HG03432 (cell line): ENCODE measurements at regions not wholly inside any gene's neighbourhood (a gene's known extent, or its start where the extent isn't known, plus 50 kb on each side); places are given as distances from the start of the nearest gene placed in this dataset.

Source experiments
- ATAC-seq: cut with Tn5 transposase; IDR thresholded peaks from one replicate; pipeline ENCODE4 v1.9.1; 2021; ENCODE audit warnings: mild to moderate bottlenecking, moderate library complexity; ENCODE audit not compliant: unreplicated experiment

DNA sequence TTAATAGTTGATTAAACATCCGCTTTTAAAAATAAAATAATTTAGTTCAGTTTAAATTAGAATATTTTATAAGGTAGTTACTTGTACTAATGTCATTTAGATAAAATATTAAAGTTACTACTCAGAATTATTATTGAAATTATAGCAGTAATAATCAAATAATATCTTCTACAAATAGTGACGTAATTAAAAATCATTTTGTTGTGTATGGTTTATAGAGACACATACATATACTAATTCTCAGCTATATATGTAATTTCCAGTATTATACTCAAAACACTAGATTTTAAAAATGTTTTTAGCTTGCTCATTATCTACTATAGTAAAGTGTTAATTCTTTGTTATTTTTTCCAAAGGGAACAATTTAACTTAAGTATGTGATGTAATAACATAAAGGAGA, 435.2 kb upstream of the MANEA start:
- no peak for ATAC-seq

DNA sequence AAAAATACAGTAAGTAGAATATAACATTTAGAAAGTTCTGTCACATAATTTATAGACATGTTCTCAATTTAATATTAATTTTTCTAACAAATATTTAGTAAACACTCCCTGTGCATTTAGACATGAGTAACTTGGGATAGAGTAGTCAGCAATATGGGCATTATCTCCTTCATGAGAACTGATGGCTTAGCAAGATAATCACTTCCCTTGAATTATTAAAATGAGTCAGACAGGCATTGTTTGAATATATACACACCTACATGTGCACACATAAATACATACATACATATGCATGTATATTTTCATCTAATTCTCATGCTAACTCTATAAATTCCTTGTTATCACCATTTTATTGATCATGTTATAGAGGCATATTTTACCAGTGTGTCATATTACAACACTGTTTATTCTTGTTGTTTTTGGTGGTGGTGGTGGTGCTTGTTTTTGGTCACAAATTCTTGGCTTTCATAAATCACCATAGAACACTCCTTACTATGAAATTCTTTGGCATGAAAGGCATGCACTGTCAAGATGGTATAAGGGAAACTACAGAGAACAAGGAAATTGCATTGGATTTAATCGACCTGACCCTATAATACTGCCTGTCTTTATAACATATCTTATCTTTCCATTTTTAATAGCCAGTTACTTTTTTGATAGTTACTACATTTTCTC, 434.5 kb upstream of the MANEA start:
- no peak for ATAC-seq

DNA sequence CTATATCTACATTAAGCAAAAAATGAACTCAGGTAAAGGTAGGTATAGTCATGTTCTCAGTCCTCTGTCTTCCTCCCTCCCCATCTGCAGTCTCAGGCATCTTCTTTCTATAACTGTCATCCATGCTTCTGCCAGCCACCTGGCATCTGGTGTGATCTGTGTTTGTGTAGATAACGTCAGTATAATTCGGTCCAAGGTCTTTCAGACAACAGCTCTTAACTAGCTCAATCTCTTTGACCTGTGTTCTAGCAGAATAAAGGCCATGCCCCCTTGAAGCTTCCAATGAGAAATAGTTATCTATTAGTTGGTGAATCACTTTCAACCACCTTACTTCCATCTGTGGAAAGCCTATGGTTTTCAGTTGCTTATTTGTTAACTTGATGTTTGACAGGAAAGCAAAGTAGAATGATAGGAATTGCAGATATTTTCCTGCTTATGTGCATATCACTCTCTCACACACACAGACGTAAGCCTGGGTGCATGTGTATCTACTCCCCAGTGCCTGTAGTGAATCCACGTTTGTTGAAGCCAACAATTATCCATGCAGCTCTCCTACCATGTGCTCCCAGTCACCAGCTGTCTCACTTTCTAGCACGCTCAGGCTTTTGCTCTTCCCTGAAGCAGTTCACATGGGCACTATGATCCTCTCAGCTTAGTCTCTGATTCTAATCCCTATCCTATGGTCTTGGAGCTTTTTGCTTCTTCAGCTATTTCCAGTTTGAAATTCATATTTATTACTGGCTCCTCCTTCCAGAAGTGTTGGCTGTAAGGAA, 433.7 kb upstream of the MANEA start:
- no peak for ATAC-seq

DNA sequence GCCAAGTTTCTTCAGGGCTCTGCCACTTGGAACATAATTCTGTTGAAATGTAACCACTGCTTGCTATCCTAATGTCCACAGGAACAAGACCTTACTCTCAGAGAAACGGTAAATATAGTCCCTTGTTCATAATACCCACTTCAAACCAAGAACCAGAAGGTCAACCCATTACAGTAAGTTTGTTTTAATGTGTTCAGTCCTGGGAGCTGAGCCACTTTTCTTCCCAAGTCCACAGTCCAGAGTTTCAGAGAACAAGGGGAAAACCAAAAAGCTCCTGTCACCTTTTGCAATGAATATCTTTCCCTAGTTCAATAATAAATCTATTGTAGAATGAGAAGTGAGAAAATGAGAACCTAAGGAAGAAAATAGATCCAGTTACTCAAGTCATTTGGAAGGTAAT, 431.9 kb upstream of the MANEA start:
- ATAC-seq = no peak

DNA sequence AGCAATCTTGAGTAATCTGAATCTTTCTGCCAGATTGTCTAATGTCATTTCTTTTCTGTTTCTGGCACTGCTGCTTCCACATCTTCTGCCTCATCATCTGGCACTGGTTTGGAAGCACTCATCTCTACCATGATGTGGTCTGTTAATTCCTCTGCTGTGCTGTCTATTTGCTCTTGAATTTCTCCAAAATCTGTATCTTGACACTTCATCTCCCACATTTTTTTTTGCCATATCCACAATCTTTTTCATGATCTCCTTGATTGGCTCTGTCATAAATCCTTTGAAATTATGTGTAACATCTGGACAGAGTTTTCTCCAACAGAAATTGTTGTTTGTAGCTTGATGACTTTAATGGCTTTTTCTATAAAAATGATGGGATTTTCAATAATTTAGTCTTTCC, 417.8 kb upstream of the MANEA start:
- ATAC-seq = no peak

DNA sequence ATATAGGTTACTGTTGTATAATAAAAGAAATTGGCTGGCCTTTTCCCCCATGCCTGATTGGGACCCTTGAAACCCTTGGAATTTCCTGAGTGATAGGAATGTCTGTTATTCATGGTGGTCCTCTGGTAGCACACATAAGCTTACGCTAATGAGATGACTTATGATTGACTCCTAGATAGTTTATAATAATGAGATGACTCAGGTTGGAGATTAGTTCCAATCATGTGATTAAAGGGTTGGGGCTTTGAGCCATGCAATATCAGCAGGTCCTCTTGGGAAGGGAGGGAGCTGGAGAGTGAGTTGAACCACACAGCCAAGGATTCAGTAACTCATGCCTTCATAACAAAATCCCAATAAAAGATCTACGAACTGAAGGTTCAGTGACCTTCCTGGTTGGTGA, 407.6 kb upstream of the MANEA start:
- ATAC-seq = no peak

DNA sequence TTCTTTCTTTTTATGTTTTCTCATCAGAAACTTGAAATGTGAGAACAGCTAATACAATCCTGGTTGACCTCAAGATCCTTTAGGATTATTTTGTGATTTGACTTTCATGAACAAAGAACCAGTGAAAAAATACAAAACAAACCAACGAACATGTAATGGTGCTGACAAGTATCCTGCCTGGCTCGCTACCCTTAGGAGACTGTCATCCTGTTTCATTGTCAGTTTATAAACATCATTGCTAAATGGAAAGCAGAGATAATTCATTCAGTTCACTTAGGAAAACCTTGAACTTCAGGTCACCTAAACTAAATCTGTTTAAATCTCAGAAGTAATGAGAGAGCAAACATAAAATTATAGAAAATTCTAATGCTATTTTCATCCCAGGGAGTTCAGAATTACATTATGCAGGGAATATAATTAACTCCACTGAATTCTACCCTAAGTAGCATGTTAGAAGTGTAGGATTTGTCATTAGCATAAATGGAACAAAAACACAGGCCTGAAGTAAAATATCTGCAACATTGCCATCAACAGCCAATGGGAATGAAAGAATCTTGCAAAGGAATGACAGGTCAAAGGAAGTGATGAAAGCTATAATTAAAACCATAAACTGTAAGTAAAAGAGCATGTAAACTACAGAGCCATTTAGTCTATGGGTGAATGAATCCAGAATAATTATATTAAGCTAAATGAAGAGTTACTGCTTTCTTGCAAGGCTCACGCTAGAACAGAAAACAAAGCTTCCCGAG, 401.2 kb upstream of the MANEA start:
- ATAC-seq = no peak

DNA sequence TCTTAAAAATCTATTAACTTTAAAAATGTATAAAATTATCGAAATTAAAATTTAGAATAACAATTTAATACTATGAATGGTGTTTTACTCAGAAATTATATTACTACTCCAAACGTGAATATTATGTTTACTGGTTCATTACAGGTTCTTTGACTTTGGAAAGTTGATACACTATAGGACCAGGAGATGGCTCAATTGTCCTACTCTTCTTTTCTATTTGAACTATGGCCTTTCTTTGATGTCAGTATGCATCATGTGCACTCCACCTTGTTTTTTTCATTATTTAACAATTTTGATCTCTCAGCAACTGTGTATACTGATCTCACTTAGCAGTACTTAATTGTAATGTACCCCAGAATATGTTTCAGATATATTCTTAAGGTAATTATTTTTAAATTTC, 391.5 kb upstream of the MANEA start:
- no peak for ATAC-seq

DNA sequence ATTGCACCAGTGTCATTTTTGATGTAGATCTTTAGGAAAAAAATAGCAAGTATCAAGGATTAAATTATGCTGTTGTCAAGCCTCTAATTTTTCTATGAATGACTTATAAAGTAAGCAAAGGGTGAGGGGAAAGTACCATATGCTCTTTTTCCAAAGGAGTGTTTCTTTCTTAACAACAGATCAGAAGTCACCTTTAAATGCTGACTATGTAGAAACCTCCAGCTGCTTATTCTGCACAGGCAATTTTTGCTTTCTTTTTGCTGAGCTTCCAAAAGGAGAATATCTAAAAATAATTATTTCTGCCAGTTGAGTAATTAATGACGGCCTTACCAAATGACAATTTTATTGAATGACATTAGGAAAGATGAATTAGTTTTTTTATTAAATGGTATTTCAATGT, 390.6 kb upstream of the MANEA start:
- no peak for ATAC-seq

DNA sequence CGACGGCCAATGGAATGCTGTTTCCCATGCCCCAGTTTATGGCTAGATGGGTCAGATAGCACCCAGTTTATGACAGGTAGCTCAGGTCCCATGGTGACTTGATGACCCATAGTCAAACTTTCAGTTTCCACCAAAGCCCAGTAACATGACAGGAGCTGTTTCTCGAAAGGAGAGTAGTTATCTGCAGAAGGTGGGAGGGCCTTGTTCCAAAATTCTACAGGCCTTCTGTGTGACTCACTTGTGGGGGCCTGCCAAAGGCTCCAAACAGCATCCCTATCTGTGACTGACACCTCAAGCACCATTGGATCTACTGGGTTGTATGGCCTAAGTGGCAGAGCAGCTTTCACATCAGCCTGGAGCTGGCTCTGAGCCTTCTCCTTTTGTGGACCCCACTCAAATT, 379.7 kb upstream of the MANEA start:
- ATAC-seq = no peak

DNA sequence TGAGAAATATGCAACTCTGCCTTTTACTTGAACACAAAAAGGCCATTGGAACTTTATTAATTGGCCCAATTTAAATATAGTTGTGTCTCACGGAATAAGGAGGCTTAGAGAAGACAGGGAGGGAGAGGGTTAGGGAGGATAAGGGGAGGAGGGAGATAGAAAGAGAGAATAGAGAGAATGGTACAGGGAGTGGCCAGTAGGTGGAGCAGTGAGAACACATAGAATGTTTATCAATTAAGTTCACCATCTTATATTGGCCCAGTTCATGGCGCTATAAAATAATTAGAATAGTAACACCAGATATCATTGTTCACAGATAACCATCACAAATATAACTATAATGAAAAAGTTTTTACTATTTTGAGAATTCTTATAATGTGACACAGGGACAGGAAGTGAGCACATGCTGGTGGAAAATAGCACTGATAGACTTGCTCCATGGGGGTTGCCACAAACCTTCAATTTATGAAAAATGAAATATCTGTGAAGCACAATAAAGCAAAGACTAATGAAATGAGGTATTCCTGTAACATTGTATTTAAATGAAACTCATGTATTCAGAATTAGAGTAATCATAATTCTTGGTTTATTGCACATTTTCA, 374.1 kb upstream of the MANEA start:
- peak; percentile 96 for ATAC-seq

DNA sequence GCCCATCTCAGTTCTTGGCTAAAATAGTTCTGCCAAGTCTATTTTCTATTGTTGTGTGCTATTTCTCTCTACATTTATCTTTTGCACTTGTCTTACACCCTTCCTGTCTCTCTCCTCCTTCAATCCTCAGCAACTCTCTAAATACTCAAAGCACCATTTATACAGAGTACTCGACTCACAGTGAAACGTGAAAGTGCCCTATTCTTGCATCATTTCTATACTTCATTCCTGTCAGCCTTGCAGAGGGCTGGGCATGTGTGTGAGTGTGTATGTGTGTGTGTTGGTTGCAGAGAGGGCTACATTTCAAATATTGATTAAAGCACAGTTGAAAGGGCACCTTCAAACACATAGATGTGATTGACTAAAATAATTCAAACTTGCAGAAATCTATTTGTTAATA, 373.2 kb upstream of the MANEA start:
- ATAC-seq = no peak

DNA sequence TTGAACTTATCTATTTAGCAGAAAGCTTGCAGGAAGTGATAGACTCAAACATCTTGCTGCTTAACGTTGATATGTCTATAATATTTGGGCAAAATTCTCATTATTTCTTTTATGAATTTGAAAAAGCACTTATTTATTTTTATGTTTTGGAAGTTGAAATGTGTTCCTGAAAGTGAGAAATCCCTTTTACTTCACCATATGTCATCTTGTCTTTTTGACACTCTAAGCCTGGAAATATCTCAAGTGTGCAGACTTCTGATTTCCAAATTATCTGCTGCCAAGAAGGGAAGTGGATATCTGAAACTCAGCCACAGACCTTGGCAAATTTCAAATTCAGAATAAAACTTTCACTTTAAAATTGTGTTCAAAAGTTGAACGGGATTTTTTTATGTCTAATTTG, 368.7 kb upstream of the MANEA start:
- no peak for ATAC-seq

DNA sequence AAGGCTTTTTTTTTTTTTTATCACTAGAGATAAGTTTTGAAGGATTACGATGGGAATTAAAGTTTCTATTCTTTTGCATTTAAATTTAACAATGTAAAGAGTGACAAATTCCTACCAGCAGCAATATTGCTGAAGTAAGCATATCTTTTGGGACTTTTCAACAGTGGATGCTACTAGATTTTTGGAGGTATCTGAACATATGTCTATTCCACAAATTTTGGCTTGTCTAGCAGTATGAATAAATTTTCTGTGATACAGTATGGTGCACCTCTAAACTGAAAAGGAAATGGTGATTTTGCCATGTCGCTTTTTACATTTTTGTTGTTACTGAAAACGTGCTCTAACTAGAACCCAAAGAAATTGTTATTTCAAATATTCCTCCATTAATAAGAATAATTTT, 368.3 kb upstream of the MANEA start:
- ATAC-seq = no peak

DNA sequence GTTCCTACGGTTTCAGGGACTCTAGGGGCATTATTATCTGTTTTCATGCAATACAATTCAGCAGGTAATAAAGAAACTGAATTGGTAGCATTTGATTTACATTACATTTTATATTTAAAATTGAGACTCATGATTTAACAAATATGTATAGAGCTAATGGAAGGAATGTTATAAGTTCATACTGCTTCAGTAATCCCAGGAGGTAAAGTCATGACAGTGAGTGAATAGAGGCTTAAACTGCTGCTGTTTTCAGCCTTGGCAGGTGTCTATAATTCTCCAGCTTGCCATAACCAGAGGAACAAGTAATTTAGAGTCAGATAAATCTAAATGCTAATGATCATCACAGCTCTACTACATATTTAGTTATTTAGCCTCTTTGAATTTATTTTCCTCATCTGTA, 360.8 kb upstream of the MANEA start:
- ATAC-seq = no peak

DNA sequence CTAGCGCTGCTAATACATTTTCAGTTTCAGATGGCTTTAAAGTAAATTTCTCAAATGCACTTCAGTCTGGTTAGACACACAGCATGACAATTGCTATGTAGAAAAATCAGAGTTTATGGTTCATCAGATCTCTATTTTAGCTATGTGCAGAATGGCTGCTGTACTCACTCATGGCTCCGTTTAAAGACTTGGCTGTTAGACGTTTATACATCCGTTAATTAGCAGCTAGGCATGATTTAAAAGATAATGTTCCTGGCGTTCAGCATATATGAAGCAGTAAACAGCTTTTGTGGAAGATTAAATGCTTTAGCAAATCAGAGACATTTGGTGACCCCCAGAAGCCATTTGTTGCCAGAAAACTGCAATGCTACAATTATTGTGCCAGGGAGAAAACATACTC, 350.0 kb upstream of the MANEA start:
- ATAC-seq = no peak

DNA sequence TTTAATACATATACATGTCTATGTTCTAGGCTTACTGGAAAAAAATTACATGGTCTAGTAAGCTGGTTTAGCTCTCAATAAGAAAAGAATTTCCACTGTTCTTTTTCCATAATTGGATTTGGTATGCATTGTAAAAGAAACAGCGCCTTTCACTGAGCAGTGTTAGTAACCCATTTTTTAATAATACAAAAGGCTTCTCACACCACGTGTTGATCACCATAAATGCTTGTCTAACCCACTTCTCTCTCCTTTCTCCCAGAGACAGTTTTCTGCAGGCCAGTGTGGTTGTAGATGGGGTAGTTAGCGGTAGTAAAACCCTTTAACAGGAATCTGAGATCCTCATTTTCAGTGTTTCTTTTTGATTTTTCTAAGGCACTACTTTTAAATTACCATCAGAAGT, 348.7 kb upstream of the MANEA start:
- no peak for ATAC-seq

DNA sequence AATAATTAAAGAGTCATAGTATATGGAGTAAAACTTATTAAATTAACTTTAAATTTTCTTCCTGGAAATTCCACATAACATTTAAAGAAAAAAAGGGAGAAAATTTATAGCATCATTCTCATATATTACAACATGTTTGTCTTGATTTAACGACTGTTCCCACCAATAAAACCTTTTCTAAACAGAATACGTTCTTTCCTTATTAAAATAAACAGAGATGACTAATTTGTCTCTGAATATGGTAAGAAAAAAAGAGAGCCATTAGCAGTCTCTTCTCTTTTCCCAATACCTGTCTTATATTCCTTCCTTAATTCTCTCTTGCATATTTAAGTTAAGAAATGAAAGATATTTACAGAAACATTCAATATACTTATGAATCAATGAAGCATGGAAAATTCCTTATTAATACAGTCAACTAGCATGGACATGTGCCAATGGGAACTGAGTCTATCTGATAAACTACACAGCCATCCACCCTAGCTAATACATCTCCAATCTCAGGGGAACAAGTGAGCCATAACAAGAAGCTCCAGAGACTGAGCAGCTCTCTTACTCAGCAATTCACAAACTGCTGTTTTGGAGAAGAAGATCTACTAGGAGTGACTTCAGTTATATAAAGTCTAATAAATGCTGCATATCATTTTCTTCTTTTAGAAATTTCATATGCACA, 347.1 kb upstream of the MANEA start:
- no peak for ATAC-seq

DNA sequence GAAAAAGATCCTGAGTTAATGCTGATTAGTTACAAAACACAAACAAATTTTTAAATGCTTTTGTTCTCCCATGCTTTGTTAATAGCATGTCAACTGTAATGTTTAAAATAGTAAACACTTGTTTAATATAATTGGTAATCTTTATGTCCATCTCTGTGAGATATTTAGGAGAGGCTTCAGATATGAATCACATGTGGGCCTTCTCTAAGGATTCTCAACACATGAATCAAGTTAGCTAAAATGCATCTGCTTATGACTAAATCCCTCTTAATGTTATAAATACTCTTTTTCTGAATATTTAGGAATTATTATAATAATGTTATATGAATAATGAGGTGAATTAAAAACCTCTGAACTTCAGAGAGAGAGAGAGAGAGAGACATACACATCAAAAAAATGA, 345.9 kb upstream of the MANEA start:
- ATAC-seq = no peak

DNA sequence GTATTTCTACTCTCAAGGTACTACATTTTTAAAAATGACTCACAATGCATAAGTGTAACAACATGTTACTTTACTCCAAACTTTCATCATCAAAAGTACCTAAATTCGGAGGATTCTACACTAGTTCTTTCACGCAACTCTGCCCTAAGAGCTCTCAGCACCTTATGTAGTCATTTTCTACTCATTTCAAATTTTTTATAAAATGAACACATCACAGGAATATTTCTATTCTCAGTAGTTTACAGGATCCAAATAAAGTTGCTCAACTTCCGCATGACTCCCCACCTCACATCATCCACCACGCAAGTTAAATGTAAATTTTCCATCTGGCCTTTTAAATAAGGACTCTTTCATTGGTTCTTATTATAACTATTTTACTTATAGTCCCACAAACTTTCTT, 344.9 kb upstream of the MANEA start:
- no peak for ATAC-seq

DNA sequence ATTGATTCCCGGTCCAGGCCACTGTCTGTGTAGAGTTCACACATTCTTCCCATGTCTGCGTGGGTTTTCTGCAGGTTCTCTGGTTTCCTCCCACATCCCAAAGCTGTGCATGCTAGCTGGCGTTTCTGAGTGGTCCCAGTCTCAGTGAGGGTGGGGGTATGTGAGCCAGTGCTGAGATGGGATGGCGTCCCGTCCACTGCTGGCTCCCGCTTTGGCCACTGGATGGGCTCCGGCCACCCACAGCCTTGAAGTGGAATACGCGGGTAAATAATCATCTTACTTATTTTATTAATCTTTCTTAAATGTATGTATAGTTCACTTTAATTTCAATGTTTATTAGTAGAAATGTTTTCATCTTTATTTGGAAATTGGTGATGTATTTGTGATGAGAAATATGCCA, 343.5 kb upstream of the MANEA start:
- ATAC-seq = no peak
